HG03378 (cell line): ENCODE measurements at regions not wholly inside any gene's neighbourhood (a gene's known extent, or its start where the extent isn't known, plus 50 kb on each side); places are given as distances from the start of the nearest gene placed in this dataset.

Experiments
- ATAC-seq: cut with Tn5 transposase; IDR thresholded peaks from one replicate; pipeline ENCODE4 v1.9.1; 2021; ENCODE audit warnings: mild to moderate bottlenecking, moderate library complexity; ENCODE audit not compliant: unreplicated experiment

- ATAC-seq, result no peak
Observed at GRCh38 chr5:20680718-20681302, 692.8 kb upstream of the CDH18 start.

- ATAC-seq, result no peak
Observed at GRCh38 chr5:20678814-20679298, 690.9 kb upstream of the CDH18 start.

GRCh38 chr5:20678386-20678785 is 690.4 kb upstream of the CDH18 start:
- ATAC-seq, result no peak

- ATAC-seq, result no peak
Observed at GRCh38 chr5:20660588-20660987, 672.6 kb upstream of the CDH18 start.

- ATAC-seq, result no peak
Observed at GRCh38 chr5:20656262-20656661, 668.3 kb upstream of the CDH18 start.

- no peak for ATAC-seq
Observed at GRCh38 chr5:20655211-20655610, 667.2 kb upstream of the CDH18 start.

GRCh38 chr5:20654746-20655145 is 666.7 kb upstream of the CDH18 start:
- ATAC-seq, result no peak

- ATAC-seq, result no peak
Observed at GRCh38 chr5:20654033-20654432, 666.0 kb upstream of the CDH18 start.

GRCh38 chr5:20649966-20650365 is 662.0 kb upstream of the CDH18 start:
- ATAC-seq, result no peak

GRCh38 chr5:20648981-20649380 is 661.0 kb upstream of the CDH18 start:
- ATAC-seq, result no peak

- no peak for ATAC-seq
Observed at GRCh38 chr5:20636686-20637085, 648.7 kb upstream of the CDH18 start.

- no peak for ATAC-seq
Observed at GRCh38 chr5:20619591-20619990, 631.6 kb upstream of the CDH18 start.

- ATAC-seq, result no peak
Observed at GRCh38 chr5:20618340-20618739, 630.3 kb upstream of the CDH18 start.

- no peak for ATAC-seq
Observed at GRCh38 chr5:20617841-20618240, 629.8 kb upstream of the CDH18 start.

- ATAC-seq, result no peak
Observed at GRCh38 chr5:20615888-20616563, 628.0 kb upstream of the CDH18 start.

GRCh38 chr5:20611620-20612019 is 623.6 kb upstream of the CDH18 start:
- ATAC-seq, result no peak

GRCh38 chr5:20610681-20611080 is 622.7 kb upstream of the CDH18 start:
- ATAC-seq, result no peak

GRCh38 chr5:20609126-20609525 is 621.1 kb upstream of the CDH18 start:
- no peak for ATAC-seq

- ATAC-seq, result no peak
Observed at GRCh38 chr5:20608567-20608966, 620.6 kb upstream of the CDH18 start.

GRCh38 chr5:20605732-20606525 is 617.9 kb upstream of the CDH18 start:
- no peak for ATAC-seq

- ATAC-seq, result no peak
Observed at GRCh38 chr5:20604992-20605391, 617.0 kb upstream of the CDH18 start.

GRCh38 chr5:20601678-20602100 is 613.7 kb upstream of the CDH18 start:
- ATAC-seq, result no peak
